ENCODE measurements at regions not wholly inside any gene's neighbourhood (a gene's known extent, or its start where the extent isn't known, plus 50 kb on each side); places are given as distances from the start of the nearest gene placed in this dataset.

- in situ Hi-C loops (cut with HindIII; ENCODE audit: low sequenced_read_pairs): loop anchor here (5.0 kb wide), 1 partner anchor 107 kb away; no protein-coding TSS in a partner anchor
Measured at GRCh38 chr9:88808761-88809354, 182.4 kb upstream of the S1PR3 start.

GRCh38 chr9:88809355-88810161 is 181.7 kb upstream of the S1PR3 start:
- in situ Hi-C loops (cut with HindIII; ENCODE audit: low sequenced_read_pairs): loop anchor here (5.0 kb wide), 1 partner anchor 107 kb away; no protein-coding TSS in a partner anchor

DNA sequence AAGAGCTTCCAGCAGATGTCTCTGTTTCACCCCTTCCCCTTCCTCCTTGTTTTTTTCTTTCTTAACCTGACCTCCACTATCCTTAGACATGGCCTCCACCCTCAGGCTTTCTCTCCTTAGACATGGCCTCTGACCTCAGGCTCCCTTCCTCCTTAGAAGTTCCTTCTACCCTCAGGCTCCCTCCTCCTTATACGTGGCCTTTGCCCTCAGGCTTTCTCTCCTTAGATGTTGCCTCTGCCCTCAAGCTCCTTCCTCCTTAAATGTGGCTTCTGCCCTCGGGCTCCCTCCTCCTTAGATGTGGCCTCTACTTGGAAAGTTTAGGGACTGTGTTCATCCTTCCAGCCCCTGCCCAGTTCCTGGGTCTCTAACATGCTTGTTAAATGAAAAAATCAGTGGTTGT is 180.4 kb upstream of the S1PR3 start:
- in situ Hi-C loops (cut with HindIII; ENCODE audit: low sequenced_read_pairs): no loop called here

DNA sequence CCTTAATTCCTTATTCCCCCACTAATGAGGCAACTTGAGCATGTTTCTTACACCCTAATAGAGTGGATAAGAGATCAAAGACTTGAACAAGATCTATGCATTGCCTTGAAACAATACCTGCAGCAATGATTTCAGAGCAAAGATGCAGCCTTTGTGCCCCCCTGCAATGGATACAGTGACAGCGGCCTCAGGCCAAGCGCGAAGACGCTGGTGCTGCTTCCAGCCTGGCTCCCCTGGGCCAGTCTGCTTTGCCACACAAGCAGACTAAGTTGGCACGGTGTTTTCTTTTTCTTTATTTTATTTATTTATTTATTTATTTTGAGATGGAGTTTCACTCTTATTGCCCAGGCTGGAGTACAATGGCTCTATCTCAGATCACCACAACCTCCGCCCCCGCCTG is 179.8 kb upstream of the S1PR3 start:
- in situ Hi-C loops (cut with HindIII; ENCODE audit: low sequenced_read_pairs): no loop called here

GRCh38 chr9:88812938-88813637 is 178.2 kb upstream of the S1PR3 start:
- in situ Hi-C loops (cut with HindIII; ENCODE audit: low sequenced_read_pairs): no loop called here

DNA sequence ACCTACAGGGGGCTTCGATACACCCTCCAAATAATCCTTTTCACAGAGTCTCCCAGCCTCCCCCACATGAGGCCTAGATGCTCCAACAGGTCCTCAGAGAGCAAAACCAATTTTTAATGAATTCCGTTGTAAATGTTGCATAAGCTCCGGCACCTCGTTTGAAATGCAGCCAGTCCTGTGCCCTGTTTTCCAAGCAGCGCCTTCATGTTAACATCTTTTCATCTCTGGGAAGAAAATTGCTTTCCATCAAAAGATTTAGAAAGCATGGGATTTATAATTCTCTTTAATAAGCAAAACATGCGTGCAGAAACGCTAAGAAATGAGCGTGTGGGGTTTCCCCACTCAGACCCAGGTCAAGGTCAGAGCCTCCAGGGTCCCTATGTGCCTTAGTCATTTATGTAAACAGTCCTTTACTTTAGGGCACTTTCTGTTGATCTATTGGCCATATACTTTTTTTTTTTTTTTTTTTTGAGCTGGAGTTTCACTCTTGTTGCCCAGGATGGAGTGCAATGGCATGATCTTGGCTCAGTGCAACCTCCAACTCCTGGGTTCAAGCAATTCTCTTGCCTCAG is 177.5 kb upstream of the S1PR3 start:
- in situ Hi-C loops (cut with HindIII; ENCODE audit: low sequenced_read_pairs): no loop called here

- in situ Hi-C loops (cut with HindIII; ENCODE audit: low sequenced_read_pairs): no loop called here
Measured at GRCh38 chr9:88814577-88814976, 176.7 kb upstream of the S1PR3 start.

- in situ Hi-C loops (cut with HindIII; ENCODE audit: low sequenced_read_pairs): no loop called here
Measured at GRCh38 chr9:88816141-88816540, 175.1 kb upstream of the S1PR3 start.

GRCh38 chr9:88816591-88816990 is 174.7 kb upstream of the S1PR3 start:
- in situ Hi-C loops (cut with HindIII; ENCODE audit: low sequenced_read_pairs): no loop called here

- in situ Hi-C loops (cut with HindIII; ENCODE audit: low sequenced_read_pairs): no loop called here
Measured at GRCh38 chr9:88817628-88818027, 173.6 kb upstream of the S1PR3 start.

DNA sequence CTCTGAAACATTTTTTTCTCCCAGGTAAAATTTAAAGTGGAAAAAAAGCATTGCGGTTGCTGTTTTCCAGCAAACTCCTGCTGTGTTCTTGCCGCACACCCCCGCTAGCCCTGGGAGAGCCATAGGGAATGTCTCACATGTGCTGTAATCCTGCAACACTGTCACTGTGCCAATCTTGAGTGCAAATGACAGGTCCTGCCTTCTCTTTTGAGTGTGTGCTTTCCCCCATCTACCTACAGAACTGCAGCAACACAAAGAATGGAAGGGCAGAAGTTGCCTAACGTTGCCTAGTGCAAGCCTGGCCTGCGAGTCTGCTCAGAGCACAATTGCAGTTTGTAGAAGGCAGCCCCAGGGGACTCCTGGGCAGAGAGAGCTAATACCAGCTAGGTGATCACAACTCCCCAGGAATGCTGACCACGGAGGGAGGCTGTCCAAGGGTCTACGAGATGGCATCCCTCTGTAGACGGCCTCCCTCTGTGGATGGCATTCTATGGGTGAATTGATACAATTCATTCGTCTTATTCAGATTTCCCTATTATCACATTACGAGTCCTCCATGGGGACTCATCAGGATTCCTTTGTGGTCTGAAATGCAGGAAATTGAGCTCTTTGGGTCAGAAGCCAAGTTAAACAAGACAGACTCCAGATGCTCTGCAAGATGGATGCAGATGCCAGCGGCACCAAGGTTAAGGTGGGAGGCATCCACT is 172.6 kb upstream of the S1PR3 start:
- in situ Hi-C loops (cut with HindIII; ENCODE audit: low sequenced_read_pairs): no loop called here

DNA sequence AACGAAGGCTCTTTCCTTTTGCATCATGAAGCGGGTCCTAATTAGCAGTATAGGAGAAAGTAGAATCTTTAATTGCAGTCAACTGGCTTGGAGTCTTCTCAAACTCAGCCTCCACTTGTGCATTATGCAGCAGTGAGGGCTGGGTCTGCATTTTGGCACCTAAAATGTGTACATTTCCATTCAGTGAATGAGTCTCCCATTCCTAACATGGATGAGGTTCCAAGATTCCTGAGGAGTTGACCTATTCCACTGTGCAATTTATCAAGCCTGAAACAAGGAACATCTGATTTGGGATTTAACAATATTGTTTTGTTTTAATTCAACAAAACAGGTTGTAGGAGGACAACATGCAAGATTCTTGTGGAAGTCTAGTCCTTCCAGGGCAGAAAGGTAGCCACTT is 171.8 kb upstream of the S1PR3 start:
- in situ Hi-C loops (cut with HindIII; ENCODE audit: low sequenced_read_pairs): no loop called here

GRCh38 chr9:88820055-88820454 is 171.2 kb upstream of the S1PR3 start:
- in situ Hi-C loops (cut with HindIII; ENCODE audit: low sequenced_read_pairs): no loop called here

- in situ Hi-C loops (cut with HindIII; ENCODE audit: low sequenced_read_pairs): no loop called here
Measured at GRCh38 chr9:88821033-88821745, 170.1 kb upstream of the S1PR3 start.

GRCh38 chr9:88821746-88822106 is 169.5 kb upstream of the S1PR3 start:
- in situ Hi-C loops (cut with HindIII; ENCODE audit: low sequenced_read_pairs): no loop called here

DNA sequence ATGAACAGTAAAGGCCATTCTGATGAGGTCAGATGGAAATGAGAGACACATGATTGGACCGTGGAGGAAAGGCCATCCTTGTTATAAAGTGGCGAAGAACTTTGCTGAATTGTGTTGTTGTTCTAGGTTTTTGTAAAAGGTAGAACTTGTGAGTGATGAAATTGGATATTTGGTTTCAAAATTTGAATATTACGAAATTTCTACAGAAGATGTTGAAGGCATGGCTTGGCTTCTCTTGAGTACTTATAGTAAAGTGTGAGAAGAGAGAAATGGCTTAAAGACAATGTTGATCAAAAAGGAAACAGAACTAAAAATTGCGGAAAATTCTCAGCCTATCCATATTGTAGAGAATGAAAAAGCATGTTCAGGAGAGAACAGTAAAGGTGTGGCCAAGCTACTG is 166.6 kb upstream of the S1PR3 start:
- in situ Hi-C loops (cut with HindIII; ENCODE audit: low sequenced_read_pairs): no loop called here

DNA sequence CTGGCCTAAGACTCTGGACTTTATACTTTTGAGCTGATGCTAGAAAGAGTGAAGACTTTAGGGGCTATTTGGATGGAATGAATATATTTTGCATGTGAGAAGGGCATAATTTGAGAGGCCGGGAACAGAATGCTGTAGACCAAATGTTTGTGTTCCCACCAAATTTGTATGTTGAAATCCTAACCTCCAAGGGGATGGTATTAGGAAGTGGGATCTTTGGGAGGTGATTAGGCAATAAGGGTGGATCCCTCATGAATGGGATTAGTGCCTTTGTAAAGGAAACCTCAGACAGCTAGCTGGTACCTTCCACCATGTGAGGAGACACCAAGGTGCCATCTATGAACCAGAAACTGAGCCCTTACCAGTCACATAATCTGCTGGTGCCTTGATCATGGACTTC is 165.1 kb upstream of the S1PR3 start:
- in situ Hi-C loops (cut with HindIII; ENCODE audit: low sequenced_read_pairs): no loop called here

DNA sequence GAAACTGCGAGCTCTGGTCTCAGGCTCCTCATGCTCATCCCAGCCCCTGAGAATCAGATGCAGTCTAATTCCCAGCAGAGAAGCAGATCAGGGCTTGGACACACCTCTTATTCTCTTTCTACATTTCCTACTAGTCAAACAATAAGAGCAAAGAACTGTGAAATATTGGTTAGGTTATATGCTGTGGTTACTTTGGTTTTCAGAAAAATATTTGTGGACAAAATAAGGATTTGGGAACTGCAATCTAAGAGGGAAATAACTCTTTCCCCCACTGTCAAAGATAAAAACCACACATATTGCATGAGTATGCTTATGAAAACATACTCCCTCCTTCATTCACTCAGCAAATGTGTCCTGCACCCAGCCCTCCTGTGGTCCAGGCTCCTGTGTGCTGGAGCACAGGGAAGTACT is 164.5 kb upstream of the S1PR3 start:
- in situ Hi-C loops (cut with HindIII; ENCODE audit: low sequenced_read_pairs): no loop called here

DNA sequence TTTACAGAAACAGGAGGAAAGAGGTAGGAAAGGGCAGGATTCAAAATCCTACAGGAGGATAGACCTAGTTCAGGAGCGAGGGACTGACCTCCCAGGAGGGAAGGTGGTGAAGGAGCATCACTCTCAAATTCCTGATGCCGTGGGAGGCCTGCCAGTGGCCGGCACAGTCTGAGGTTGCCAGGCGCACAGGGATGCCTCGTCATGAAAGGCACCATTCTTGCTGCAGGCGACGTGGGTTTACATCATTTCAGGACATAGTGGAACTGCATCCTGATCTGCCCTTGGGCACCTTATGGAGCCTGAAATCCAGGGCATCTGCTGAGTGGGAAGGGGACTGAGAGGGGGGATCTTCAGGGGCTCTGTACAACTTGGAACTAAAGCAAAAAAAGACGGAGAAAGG is 163.2 kb upstream of the S1PR3 start:
- in situ Hi-C loops (cut with HindIII; ENCODE audit: low sequenced_read_pairs): no loop called here

- in situ Hi-C loops (cut with HindIII; ENCODE audit: low sequenced_read_pairs): no loop called here
Measured at GRCh38 chr9:88828492-88828974, 162.7 kb upstream of the S1PR3 start.
